WTC11 (cell line): ENCODE measurements at regions not wholly inside any gene's neighbourhood (a gene's known extent, or its start where the extent isn't known, plus 50 kb on each side); places are given as distances from the start of the nearest gene placed in this dataset.
A peak's percentile ranks its signal among the peaks of the same experiment; 100 is the strongest.
"Not testable (repeated sequence)": the region's sequence is repeated elsewhere in the genome, so short reads cannot be mapped to it uniquely, and the experiment has no call there.

Experiments used
- ATAC-seq: fragments of 200-7000 bp; cut with Tn5 transposase; 2 replicates; pipeline ENCODE4 v1.10.0; 2021; ENCODE audit warnings: mild to moderate bottlenecking, moderate library complexity
- CTCF ChIA-PET: fragments of 300-600 bp; sonication (Branson Sonifier 250); formaldehyde crosslinking; loops from one replicate; lab custom pipeline; 2021; ENCODE audit warnings: antibody characterized with exemption; lab: Charles Lee
- POLR2A ChIA-PET: fragments of 350-600 bp; sonication (Branson Sonifier 250); formaldehyde crosslinking; loops from one replicate; lab custom pipeline; 2021; ENCODE audit warnings: antibody characterized with exemption; lab: Charles Lee
- DNase-seq: peaks from one replicate; pipeline ENCODE4 v3.0.0; 2021; ENCODE audit warnings: low spot score
- H3K27ac Mint-ChIP-seq: 2 replicates; pipeline ENCODE4 v1.8.0; 2021; ENCODE audit warnings: mixed read lengths
- H3K27me3 Mint-ChIP-seq: 2 replicates; pipeline ENCODE4 v1.8.0; 2021; ENCODE audit warnings: low read depth, mild to moderate bottlenecking, moderate library complexity, mixed read lengths
- H3K36me3 Mint-ChIP-seq: 2 replicates; pipeline ENCODE4 v1.8.0; 2021; ENCODE audit warnings: mixed read lengths
- H3K4me1 Mint-ChIP-seq: 2 replicates; pipeline ENCODE4 v1.8.0; 2022; ENCODE audit warnings: mixed read lengths
- H3K4me3 Mint-ChIP-seq: 2 replicates; pipeline ENCODE4 v1.8.0; 2021; ENCODE audit warnings: mild to moderate bottlenecking, moderate library complexity, mixed read lengths
- H3K9me3 Mint-ChIP-seq: 2 replicates; pipeline ENCODE4 v1.8.0; 2021; ENCODE audit warnings: mixed read lengths
- CREB1 ChIP-seq: sonication (generic); formaldehyde crosslinking; IDR thresholded peaks from 2 replicates; pipeline ENCODE4 v1.8.0; 2023; ENCODE audit warnings: mild to moderate bottlenecking, missing genetic modification reagents
- E2F4 ChIP-seq: sonication (generic); formaldehyde crosslinking; IDR thresholded peaks from 2 replicates; pipeline ENCODE4 v1.8.1; 2022; ENCODE audit warnings: low read depth, mild to moderate bottlenecking, moderate library complexity, missing genetic modification reagents, borderline replicate concordance
- FOXP4 ChIP-seq: sonication (generic); formaldehyde crosslinking; IDR thresholded peaks from 2 replicates; pipeline ENCODE4 v1.8.0; 2022; ENCODE audit warnings: mild to moderate bottlenecking, missing genetic modification reagents
- GTF2I ChIP-seq: fragments of 250-450 bp; sonication (Bioruptor Pico); conservative IDR thresholded peaks from 2 replicates; pipeline ENCODE4 v1.4.0; 2021; ENCODE audit warnings: mild to moderate bottlenecking
- JUN ChIP-seq: sonication (generic); formaldehyde crosslinking; IDR thresholded peaks from 2 replicates; pipeline ENCODE4 v1.8.0; 2023; ENCODE audit warnings: mild to moderate bottlenecking, missing genetic modification reagents
- KAT7 ChIP-seq: sonication (generic); formaldehyde crosslinking; IDR thresholded peaks from 2 replicates; pipeline ENCODE4 v1.8.1; 2023; ENCODE audit warnings: missing genetic modification reagents, mild to moderate bottlenecking, borderline replicate concordance
- NFATC4 ChIP-seq: fragments of 250-450 bp; sonication (Bioruptor Pico); IDR thresholded peaks from 2 replicates; pipeline ENCODE4 v1.9.0; 2021; ENCODE audit warnings: mild to moderate bottlenecking
- NFE2L1 ChIP-seq: sonication (generic); formaldehyde crosslinking; IDR thresholded peaks from 2 replicates; pipeline ENCODE4 v1.8.1; 2023; ENCODE audit warnings: missing genetic modification reagents
- PRRX2 ChIP-seq: fragments of 250-450 bp; sonication (Bioruptor Pico); IDR thresholded peaks from 2 replicates; pipeline ENCODE4 v1.8.0; 2021; ENCODE audit warnings: mild to moderate bottlenecking
- SMAD3 ChIP-seq: sonication (generic); formaldehyde crosslinking; IDR thresholded peaks from 2 replicates; pipeline ENCODE4 v1.8.0; 2022; ENCODE audit warnings: missing genetic modification reagents, mild to moderate bottlenecking, borderline replicate concordance
- TF ChIP-seq, protein P1 (sequence below): sonication (generic); formaldehyde crosslinking; IDR thresholded peaks from 2 replicates; pipeline ENCODE4 v1.8.1; 2023; ENCODE audit warnings: mild to moderate bottlenecking, missing genetic modification reagents, borderline replicate concordance
- TF ChIP-seq, protein P2 (sequence below): sonication (generic); formaldehyde crosslinking; IDR thresholded peaks from 2 replicates; pipeline ENCODE4 v1.8.1; 2023; ENCODE audit warnings: mild to moderate bottlenecking, missing genetic modification reagents
- TF ChIP-seq, protein P3 (sequence below): sonication (generic); formaldehyde crosslinking; IDR thresholded peaks from 2 replicates; pipeline ENCODE4 v1.8.1; 2023; ENCODE audit warnings: mild to moderate bottlenecking, missing genetic modification reagents
- TF ChIP-seq, protein P4 (sequence below): sonication (generic); formaldehyde crosslinking; IDR thresholded peaks from 2 replicates; pipeline ENCODE4 v1.8.1; 2022; ENCODE audit warnings: mild to moderate bottlenecking, missing genetic modification reagents, moderate library complexity, borderline replicate concordance

- TF ChIP-seq KAT7 (CRISPR knock-in tag) = no peak
- TF ChIP-seq FOXP4 (CRISPR knock-in tag) = no peak
- no peak for TF ChIP-seq PRRX2
- no peak for TF ChIP-seq CREB1 (CRISPR knock-in tag)
- TF ChIP-seq JUN (CRISPR knock-in tag) = no peak
- no peak for TF ChIP-seq E2F4 (CRISPR knock-in tag)
- TF ChIP-seq GTF2I (CRISPR knock-in tag) = no peak
- TF ChIP-seq, protein P1, sequence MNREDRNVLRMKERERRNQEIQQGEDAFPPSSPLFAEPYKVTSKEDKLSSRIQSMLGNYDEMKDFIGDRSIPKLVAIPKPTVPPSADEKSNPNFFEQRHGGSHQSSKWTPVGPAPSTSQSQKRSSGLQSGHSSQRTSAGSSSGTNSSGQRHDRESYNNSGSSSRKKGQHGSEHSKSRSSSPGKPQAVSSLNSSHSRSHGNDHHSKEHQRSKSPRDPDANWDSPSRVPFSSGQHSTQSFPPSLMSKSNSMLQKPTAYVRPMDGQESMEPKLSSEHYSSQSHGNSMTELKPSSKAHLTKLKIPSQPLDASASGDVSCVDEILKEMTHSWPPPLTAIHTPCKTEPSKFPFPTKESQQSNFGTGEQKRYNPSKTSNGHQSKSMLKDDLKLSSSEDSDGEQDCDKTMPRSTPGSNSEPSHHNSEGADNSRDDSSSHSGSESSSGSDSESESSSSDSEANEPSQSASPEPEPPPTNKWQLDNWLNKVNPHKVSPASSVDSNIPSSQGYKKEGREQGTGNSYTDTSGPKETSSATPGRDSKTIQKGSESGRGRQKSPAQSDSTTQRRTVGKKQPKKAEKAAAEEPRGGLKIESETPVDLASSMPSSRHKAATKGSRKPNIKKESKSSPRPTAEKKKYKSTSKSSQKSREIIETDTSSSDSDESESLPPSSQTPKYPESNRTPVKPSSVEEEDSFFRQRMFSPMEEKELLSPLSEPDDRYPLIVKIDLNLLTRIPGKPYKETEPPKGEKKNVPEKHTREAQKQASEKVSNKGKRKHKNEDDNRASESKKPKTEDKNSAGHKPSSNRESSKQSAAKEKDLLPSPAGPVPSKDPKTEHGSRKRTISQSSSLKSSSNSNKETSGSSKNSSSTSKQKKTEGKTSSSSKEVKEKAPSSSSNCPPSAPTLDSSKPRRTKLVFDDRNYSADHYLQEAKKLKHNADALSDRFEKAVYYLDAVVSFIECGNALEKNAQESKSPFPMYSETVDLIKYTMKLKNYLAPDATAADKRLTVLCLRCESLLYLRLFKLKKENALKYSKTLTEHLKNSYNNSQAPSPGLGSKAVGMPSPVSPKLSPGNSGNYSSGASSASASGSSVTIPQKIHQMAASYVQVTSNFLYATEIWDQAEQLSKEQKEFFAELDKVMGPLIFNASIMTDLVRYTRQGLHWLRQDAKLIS (CRISPR knock-in tag) = no peak
- TF ChIP-seq NFATC4 (CRISPR knock-in tag) = no peak
- TF ChIP-seq, protein P2, sequence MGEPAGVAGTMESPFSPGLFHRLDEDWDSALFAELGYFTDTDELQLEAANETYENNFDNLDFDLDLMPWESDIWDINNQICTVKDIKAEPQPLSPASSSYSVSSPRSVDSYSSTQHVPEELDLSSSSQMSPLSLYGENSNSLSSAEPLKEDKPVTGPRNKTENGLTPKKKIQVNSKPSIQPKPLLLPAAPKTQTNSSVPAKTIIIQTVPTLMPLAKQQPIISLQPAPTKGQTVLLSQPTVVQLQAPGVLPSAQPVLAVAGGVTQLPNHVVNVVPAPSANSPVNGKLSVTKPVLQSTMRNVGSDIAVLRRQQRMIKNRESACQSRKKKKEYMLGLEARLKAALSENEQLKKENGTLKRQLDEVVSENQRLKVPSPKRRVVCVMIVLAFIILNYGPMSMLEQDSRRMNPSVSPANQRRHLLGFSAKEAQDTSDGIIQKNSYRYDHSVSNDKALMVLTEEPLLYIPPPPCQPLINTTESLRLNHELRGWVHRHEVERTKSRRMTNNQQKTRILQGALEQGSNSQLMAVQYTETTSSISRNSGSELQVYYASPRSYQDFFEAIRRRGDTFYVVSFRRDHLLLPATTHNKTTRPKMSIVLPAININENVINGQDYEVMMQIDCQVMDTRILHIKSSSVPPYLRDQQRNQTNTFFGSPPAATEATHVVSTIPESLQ (CRISPR knock-in tag) = no peak
Observed at GRCh38 chr2:153589586-153589985, 111.0 kb upstream of the RPRM start (continued).

- TF ChIP-seq NFE2L1 (CRISPR knock-in tag) = peak; percentile 68; the same call in 1 of the 2 replicates
- Mint-ChIP-seq H3K4me1 (peaks cover 19% of the 10 kb centered on the region), H3K36me3 (peaks cover 49% of the 10 kb centered on the region), H3K9me3 (peaks cover 56% of the 10 kb centered on the region)
- POLR2A ChIA-PET, CTCF ChIA-PET, H3K27ac Mint-ChIP-seq, DNase-seq, H3K4me3 Mint-ChIP-seq, H3K27me3 Mint-ChIP-seq: not testable (repeated sequence)
- ATAC-seq = peak; percentile 39; the same call in 1 of the 2 replicates
Observed at GRCh38 chr2:153593086-153593485, 114.5 kb upstream of the RPRM start.

GRCh38 chr2:153595939-153596338, 117.4 kb upstream of the RPRM start:
- no peak for DNase-seq

More at GRCh38 chr2:153595939-153596338, 117.4 kb upstream of the RPRM start:
- Mint-ChIP-seq H3K36me3 (peaks cover 24% of the 10 kb centered on the region), H3K4me1 (peaks cover 19% of the 10 kb centered on the region), H3K9me3 (peaks cover 34% of the 10 kb centered on the region), H3K4me3 (no peak overlapping the region), H3K27ac (no peak overlapping the region), H3K27me3 (no peaks in the 10 kb centered on the region; the same call in 1 of the 2 replicates)
- ATAC-seq = peak; percentile 92
- CTCF ChIA-PET = interaction anchor here (0.5 kb wide), 1 partner anchor 560 kb away, joined by 4 read pairs; no protein-coding TSS in a partner anchor
- POLR2A ChIA-PET = no interaction called here
- TF ChIP-seq, protein P3, sequence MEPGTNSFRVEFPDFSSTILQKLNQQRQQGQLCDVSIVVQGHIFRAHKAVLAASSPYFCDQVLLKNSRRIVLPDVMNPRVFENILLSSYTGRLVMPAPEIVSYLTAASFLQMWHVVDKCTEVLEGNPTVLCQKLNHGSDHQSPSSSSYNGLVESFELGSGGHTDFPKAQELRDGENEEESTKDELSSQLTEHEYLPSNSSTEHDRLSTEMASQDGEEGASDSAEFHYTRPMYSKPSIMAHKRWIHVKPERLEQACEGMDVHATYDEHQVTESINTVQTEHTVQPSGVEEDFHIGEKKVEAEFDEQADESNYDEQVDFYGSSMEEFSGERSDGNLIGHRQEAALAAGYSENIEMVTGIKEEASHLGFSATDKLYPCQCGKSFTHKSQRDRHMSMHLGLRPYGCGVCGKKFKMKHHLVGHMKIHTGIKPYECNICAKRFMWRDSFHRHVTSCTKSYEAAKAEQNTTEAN (CRISPR knock-in tag) = no peak
- no peak for TF ChIP-seq SMAD3 (CRISPR knock-in tag)
- TF ChIP-seq, protein P1 (CRISPR knock-in tag) = no peak
- TF ChIP-seq, protein P4, sequence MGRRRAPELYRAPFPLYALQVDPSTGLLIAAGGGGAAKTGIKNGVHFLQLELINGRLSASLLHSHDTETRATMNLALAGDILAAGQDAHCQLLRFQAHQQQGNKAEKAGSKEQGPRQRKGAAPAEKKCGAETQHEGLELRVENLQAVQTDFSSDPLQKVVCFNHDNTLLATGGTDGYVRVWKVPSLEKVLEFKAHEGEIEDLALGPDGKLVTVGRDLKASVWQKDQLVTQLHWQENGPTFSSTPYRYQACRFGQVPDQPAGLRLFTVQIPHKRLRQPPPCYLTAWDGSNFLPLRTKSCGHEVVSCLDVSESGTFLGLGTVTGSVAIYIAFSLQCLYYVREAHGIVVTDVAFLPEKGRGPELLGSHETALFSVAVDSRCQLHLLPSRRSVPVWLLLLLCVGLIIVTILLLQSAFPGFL (CRISPR knock-in tag) = no peak
